GM23338 (cell line): ENCODE measurements at regions not wholly inside any gene's neighbourhood (a gene's known extent, or its start where the extent isn't known, plus 50 kb on each side); places are given as distances from the start of the nearest gene placed in this dataset.

ENCODE experiments used
- ATAC-seq: fragments of 200-7000 bp; cut with Tn5 transposase; 3 replicates; pipeline ENCODE4 v1.9.1; 2020
- DNase-seq: peaks from one replicate; pipeline ENCODE4 v3.0.0-alpha.2; 2015; ENCODE audit warnings: low spot score
- H2AFZ ChIP-seq: fragments of 200-600 bp; sonication (generic); 2 replicates; pipeline ENCODE4 v1.8.0; 2016; ENCODE audit warnings: antibody characterized with exemption, mild to moderate bottlenecking, moderate library complexity
- H3F3A ChIP-seq: fragments of 200-600 bp; sonication (generic); replicated peaks from 2 replicates; pipeline ENCODE4 v1.8.0; 2017; ENCODE audit warnings: antibody characterized with exemption, mixed run types, low read depth
- H3K27ac ChIP-seq: fragments of 200-600 bp; sonication (generic); 2 replicates; pipeline ENCODE4 v1.6.1; 2016; ENCODE audit warnings: low read depth
- H3K27me3 ChIP-seq: fragments of 200-600 bp; sonication (generic); 2 replicates; pipeline ENCODE4 v1.8.0; 2016; ENCODE audit warnings: mild to moderate bottlenecking, mixed run types, moderate library complexity; ENCODE audit not compliant: insufficient read depth
- H3K36me3 ChIP-seq: fragments of 200-600 bp; sonication (generic); 2 replicates; pipeline ENCODE4 v1.8.0; 2016; ENCODE audit warnings: mild to moderate bottlenecking; ENCODE audit not compliant: insufficient read depth
- H3K4me1 ChIP-seq: fragments of 200-600 bp; sonication (generic); 2 replicates; pipeline ENCODE4 v1.8.0; 2016; ENCODE audit warnings: mild to moderate bottlenecking, moderate library complexity; ENCODE audit not compliant: insufficient read depth
- H3K4me2 ChIP-seq: fragments of 200-600 bp; sonication (generic); 2 replicates; pipeline ENCODE4 v1.7.1; 2017; ENCODE audit warnings: mixed run types
- H3K4me3 ChIP-seq: fragments of 200-600 bp; sonication (generic); 2 replicates; pipeline ENCODE4 v1.6.1; 2016; ENCODE audit warnings: mixed run types
- H3K79me2 ChIP-seq: fragments of 200-600 bp; sonication (generic); replicated peaks from 2 replicates; pipeline ENCODE4 v1.8.0; 2017; ENCODE audit warnings: mild to moderate bottlenecking; ENCODE audit not compliant: insufficient read depth
- H3K9me2 ChIP-seq: fragments of 200-600 bp; sonication (generic); 2 replicates; pipeline ENCODE4 v1.8.0; 2017; ENCODE audit not compliant: insufficient read depth
- H4K20me1 ChIP-seq: fragments of 200-600 bp; sonication (generic); replicated peaks from 2 replicates; pipeline ENCODE4 v1.8.0; 2017; ENCODE audit warnings: mild to moderate bottlenecking; ENCODE audit not compliant: insufficient read depth
- H3K27ac Mint-ChIP-seq: 2 replicates; pipeline ENCODE4 v1.8.0; 2020; ENCODE audit warnings: inconsistent platforms, mild to moderate bottlenecking, moderate library complexity, mixed read lengths
- H3K27me3 Mint-ChIP-seq: 3 replicates; pipeline ENCODE4 v1.8.0; 2022; ENCODE audit warnings: low read depth, mild to moderate bottlenecking, moderate library complexity, mixed read lengths, inconsistent platforms; ENCODE audit not compliant: insufficient read depth, poor library complexity
- H3K36me3 Mint-ChIP-seq: 3 replicates; pipeline ENCODE4 v1.8.0; 2021; ENCODE audit warnings: low read depth, mild to moderate bottlenecking, inconsistent platforms, moderate library complexity, mixed read lengths
- H3K4me1 Mint-ChIP-seq: 3 replicates; pipeline ENCODE4 v1.8.0; 2020; ENCODE audit warnings: mild to moderate bottlenecking, inconsistent platforms, mixed read lengths
- H3K4me3 Mint-ChIP-seq: 3 replicates; pipeline ENCODE4 v1.8.0; 2021; ENCODE audit warnings: moderate library complexity, mild to moderate bottlenecking, inconsistent platforms, mixed read lengths
- H3K9me3 Mint-ChIP-seq: 3 replicates; pipeline ENCODE4 v1.8.0; 2020; ENCODE audit warnings: moderate library complexity, mild to moderate bottlenecking, inconsistent platforms, mixed read lengths
- CTCF ChIP-seq, 2 experiments: fragments of 200-600 bp in 1 of 2; sonication (generic) in 1 of 2; conservative IDR thresholded peaks; 2 replicates each; pipeline versions ENCODE4 v1.5.1 to v1.6.1; 2016 to 2017; ENCODE audit warnings: antibody characterized with exemption in 2 of 2, low read depth in 2 of 2, mild to moderate bottlenecking in 2 of 2, moderate library complexity in 1 of 2
- ETS1 ChIP-seq: IDR thresholded peaks from 2 replicates; pipeline ENCODE4 v1.6.1; 2016; ENCODE audit warnings: antibody characterized with exemption
- EZH2 ChIP-seq: fragments of 200-600 bp; sonication (generic); IDR thresholded peaks from one replicate; pipeline ENCODE4 v1.8.0; 2017; ENCODE audit warnings: antibody characterized with exemption, mild to moderate bottlenecking, low read depth; ENCODE audit not compliant: unreplicated experiment
- EZH2phosphoT487 ChIP-seq: fragments of 200-600 bp; sonication (generic); IDR thresholded peaks from one replicate; pipeline ENCODE4 v1.8.1; 2018; ENCODE audit warnings: antibody characterized with exemption; ENCODE audit not compliant: unreplicated experiment
- NANOG ChIP-seq: IDR thresholded peaks from 2 replicates; pipeline ENCODE4 v1.6.1; 2016; ENCODE audit warnings: antibody characterized with exemption, borderline replicate concordance
- POLR2AphosphoS5 ChIP-seq: IDR thresholded peaks from 2 replicates; pipeline ENCODE4 v1.6.1; 2016; ENCODE audit warnings: antibody characterized with exemption, low read depth
- REST ChIP-seq: IDR thresholded peaks from one replicate; pipeline ENCODE4 v1.6.1; 2018; ENCODE audit warnings: antibody characterized with exemption; ENCODE audit not compliant: unreplicated experiment
- STAT1 ChIP-seq: IDR thresholded peaks from one replicate; pipeline ENCODE4 v1.6.1; 2016; ENCODE audit warnings: antibody characterized with exemption; ENCODE audit not compliant: unreplicated experiment
- ZNF114 ChIP-seq: fragments of 250-450 bp; sonication (Bioruptor Pico); IDR thresholded peaks from 2 replicates; pipeline ENCODE4 v1.5.0; 2020; ENCODE audit warnings: mild to moderate bottlenecking, moderate library complexity
- ZNF331 ChIP-seq: fragments of 250-450 bp; sonication (Bioruptor Pico); IDR thresholded peaks from 2 replicates; pipeline ENCODE4 v1.5.0; 2020; ENCODE audit warnings: low read depth, mild to moderate bottlenecking, moderate library complexity

- no peak for TF ChIP-seq ETS1
- no peak for TF ChIP-seq STAT1
- TF ChIP-seq EZH2phosphoT487, result no peak
- TF ChIP-seq ZNF331, result no peak
- TF ChIP-seq NANOG, result no peak
These were observed 990.4 kb downstream of the GBE1 start (continued) for GRCh38 chr3:80771085-80771484.

GRCh38 chr3:80770106-80771074, 991.1 kb downstream of the GBE1 start:
- Histone ChIP-seq H3K27ac (no peak overlapping the region), H3K4me3 (peak overlapping the region; percentile 46; the same call in 1 of the 2 replicates), H3K36me3 (no peaks in the 10 kb centered on the region), H3F3A (no peaks in the 10 kb centered on the region), H2AFZ (peak overlapping the region; percentile 91), H3K9me2 (no peaks in the 10 kb centered on the region), H3K4me1 (no peaks in the 10 kb centered on the region), H3K27me3 (no peaks in the 10 kb centered on the region), H3K79me2 (no peaks in the 10 kb centered on the region), H4K20me1 (no peaks in the 10 kb centered on the region), H3K4me2 (peak overlapping the region; percentile 69)
- H3K36me3 Mint-ChIP-seq, result no peaks in the 10 kb centered on the region
- no peaks in the 10 kb centered on the region for H3K9me3 Mint-ChIP-seq
- DNase-seq, result peak; percentile 55
- peak overlapping the region; percentile 73; the same call in 2 of the 3 replicates for H3K4me3 Mint-ChIP-seq
- peaks cover 3% of the 10 kb centered on the region; the same call in 1 of the 3 replicates for H3K4me1 Mint-ChIP-seq
- H3K27ac Mint-ChIP-seq, result no peak overlapping the region; the same call in 1 of the 2 replicates
- TF ChIP-seq ZNF331 (no peak), EZH2 (no peak), ETS1 (no peak), ZNF114 (CRISPR knock-in tag) (no peak), POLR2AphosphoS5 (no peak), CTCF (conservative IDR thresholded peaks at IDR 0.05; ENCODE audit: low read depth in 2 of 2) (no peak), EZH2phosphoT487 (no peak), REST (no peak)
- ATAC-seq, result peak; percentile 91
- peaks cover 6% of the 10 kb centered on the region for H3K27me3 Mint-ChIP-seq
